ENCODE measurements at regions not wholly inside any gene's neighbourhood (a gene's known extent, or its start where the extent isn't known, plus 50 kb on each side); places are given as distances from the start of the nearest gene placed in this dataset.

GRCh38 chr5:2385818-2386217, 365.7 kb downstream of the IRX2 start:
- no peaks in the 10 kb centered on the region for H3K27me3 ChIP-seq
- no peak overlapping the region for H3K27ac ChIP-seq
- no peaks in the 10 kb centered on the region for H3K4me1 ChIP-seq
- no peak overlapping the region for H3K4me3 ChIP-seq
- intact Hi-C loops (cut with DNase I), result no loop called here
- H3K36me3 ChIP-seq, result no peaks in the 10 kb centered on the region
- ATAC-seq (no peak), DNase-seq (no peak)
- H3K9me3 ChIP-seq, result no peaks in the 10 kb centered on the region
- TF ChIP-seq CTCF (IDR thresholded peaks at IDR 0.05), result no peak

- no peak for DNase-seq
- Histone ChIP-seq H3K4me1 (no peaks in the 10 kb centered on the region), H3K27me3 (no peaks in the 10 kb centered on the region), H3K9me3 (no peaks in the 10 kb centered on the region), H3K4me3 (no peak overlapping the region), H3K36me3 (no peaks in the 10 kb centered on the region), H3K27ac (no peak overlapping the region)
- intact Hi-C loops (cut with DNase I), result no loop called here
- no peak for ATAC-seq
- no peak for TF ChIP-seq CTCF (IDR thresholded peaks at IDR 0.05)
Observed at GRCh38 chr5:2383698-2384065, 367.8 kb downstream of the IRX2 start.

- no peaks in the 10 kb centered on the region for H3K9me3 ChIP-seq
- TF ChIP-seq CTCF (IDR thresholded peaks at IDR 0.05), result no peak
- H3K4me1 ChIP-seq, result no peaks in the 10 kb centered on the region
- no peaks in the 10 kb centered on the region for H3K36me3 ChIP-seq
- intact Hi-C loops (cut with DNase I), result no loop called here
- H3K4me3 ChIP-seq, result no peak overlapping the region
- DNase-seq (no peak), ATAC-seq (no peak)
- no peaks in the 10 kb centered on the region for H3K27me3 ChIP-seq
- no peak overlapping the region for H3K27ac ChIP-seq
Observed at GRCh38 chr5:2382776-2383697, 368.4 kb downstream of the IRX2 start.

- no peak overlapping the region for H3K4me3 ChIP-seq
- no peak for DNase-seq
- H3K36me3 ChIP-seq, result no peaks in the 10 kb centered on the region
- no peaks in the 10 kb centered on the region for H3K4me1 ChIP-seq
- H3K27ac ChIP-seq, result no peak overlapping the region
- no peak for ATAC-seq
- intact Hi-C loops (cut with DNase I), result no loop called here
- TF ChIP-seq CTCF (IDR thresholded peaks at IDR 0.05), result no peak
- no peaks in the 10 kb centered on the region for H3K9me3 ChIP-seq
- H3K27me3 ChIP-seq, result no peaks in the 10 kb centered on the region
Observed at GRCh38 chr5:2381861-2382260, 369.6 kb downstream of the IRX2 start.

GRCh38 chr5:2381070-2381469, 370.4 kb downstream of the IRX2 start:
- intact Hi-C loops (cut with DNase I), result no loop called here
- TF ChIP-seq CTCF (IDR thresholded peaks at IDR 0.05), result no peak
- H3K27me3 ChIP-seq, result no peaks in the 10 kb centered on the region

More at GRCh38 chr5:2381070-2381469, 370.4 kb downstream of the IRX2 start:
- no peak for ATAC-seq
- Histone ChIP-seq H3K4me1 (no peaks in the 10 kb centered on the region), H3K9me3 (no peaks in the 10 kb centered on the region), H3K4me3 (no peak overlapping the region), H3K36me3 (no peaks in the 10 kb centered on the region), H3K27ac (no peak overlapping the region)
- DNase-seq, result no peak

All from upper lobe of right lung (tissue), 1 donor.